Hematopoietic multipotent progenitor cell treated with erythropoietin and hydrocortisone succinate and interleukin-3 and kit ligand, for 4 days (in vitro differentiated cells): ENCODE measurements at regions not wholly inside any gene's neighbourhood (a gene's known extent, or its start where the extent isn't known, plus 50 kb on each side); places are given as distances from the start of the nearest gene placed in this dataset.
"Not testable (repeated sequence)": the region's sequence is repeated elsewhere in the genome, so short reads cannot be mapped to it uniquely, and the experiment has no call there.

Experiments used
- DNase-seq: peaks from one replicate; pipeline ENCODE4 v3.0.0-alpha.2; 2015

DNA sequence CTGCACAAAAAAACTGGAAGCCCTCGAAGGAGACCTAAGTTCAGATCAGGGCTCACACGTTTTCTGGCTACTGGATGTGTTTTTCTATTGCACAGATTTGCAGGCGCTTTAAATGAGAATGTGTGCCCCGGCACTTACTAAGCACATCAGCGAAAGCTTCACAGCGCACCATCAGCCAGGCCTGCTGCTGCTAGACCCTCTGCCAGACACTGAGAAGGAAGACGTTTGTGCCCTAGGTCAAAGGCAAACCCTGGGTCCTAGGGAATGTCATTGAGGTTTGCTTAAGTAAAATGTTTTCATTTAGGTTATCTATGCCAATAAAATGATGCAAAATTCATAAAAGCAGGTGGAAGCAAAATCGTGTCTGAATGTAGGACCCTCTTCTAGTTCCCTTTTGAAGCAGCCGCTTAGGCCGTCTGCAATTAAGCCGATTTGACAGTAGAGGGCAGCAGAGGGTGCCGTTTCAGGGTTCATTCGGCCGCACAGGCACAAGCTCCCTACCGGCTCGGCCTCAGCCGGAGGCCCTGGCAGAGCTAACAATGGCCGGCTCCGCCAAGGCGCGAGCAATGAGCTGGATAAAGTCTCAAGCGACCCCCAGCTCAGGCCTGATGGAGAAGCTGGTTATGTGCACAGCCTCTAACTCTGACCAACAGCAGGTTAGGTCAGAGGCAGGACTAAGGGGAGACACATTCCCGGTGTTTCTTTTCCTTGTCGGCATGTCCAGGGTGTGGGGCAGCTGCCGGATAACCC lies 107.2 kb upstream of the FOXA2 start:
- peak; percentile 89 for DNase-seq

DNA sequence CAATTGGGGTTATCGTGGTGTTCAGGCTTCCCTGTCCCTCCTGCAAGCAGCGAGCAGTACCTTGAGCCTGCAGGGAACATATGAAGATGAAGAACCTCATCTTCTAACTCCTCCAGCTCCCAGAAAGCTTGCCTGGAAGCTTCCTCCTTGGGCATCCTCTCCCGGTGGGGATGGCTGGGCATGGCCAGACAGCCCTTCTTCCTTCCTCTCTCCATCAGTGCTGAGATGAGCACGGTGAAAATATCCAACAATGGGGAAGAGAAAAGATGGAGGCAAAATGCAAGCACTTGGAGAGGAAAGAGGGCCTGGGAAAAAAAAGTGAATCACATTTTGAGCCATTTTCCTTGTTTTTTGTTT lies 107.7 kb upstream of the FOXA2 start:
- no peak for DNase-seq

DNA sequence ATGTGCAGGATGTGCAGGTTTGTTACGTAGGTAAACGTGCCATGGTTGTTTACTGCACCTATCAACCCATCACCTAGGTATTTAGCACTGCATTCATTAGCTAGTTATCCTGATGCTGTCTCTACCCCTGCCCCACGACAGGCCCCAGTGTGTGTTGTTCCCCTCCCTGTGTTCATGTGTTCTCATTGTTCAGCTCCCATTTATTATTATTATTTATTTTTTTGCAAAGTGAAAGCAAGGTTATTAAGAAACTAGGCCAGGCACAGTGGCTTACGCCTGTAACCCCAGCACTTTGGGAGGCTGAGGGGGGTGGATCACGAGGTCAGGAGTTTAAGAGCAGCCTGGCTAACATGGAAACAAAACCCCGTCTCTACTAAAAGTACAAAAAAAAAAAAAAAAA lies 108.2 kb upstream of the FOXA2 start:
- not testable (repeated sequence) for DNase-seq

DNA sequence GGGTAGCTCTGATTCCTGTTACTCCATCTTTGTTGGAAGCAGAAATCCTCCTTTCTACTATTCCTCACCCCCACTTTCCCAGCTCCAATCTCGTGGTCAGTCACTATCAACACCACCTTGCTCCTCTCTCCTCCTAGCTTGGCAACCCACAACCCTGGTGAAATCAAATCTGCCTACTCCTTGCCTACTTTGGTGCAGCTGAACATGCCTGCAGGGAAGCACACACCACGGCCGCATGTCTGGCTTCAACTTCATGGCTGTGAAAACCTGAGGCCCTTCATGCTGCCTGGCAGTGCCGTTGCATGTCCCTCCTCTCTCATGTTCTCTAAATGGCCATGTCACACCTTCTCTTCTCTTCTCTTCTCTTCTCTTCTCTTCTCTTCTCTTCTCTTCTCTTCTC lies 112.4 kb upstream of the FOXA2 start:
- DNase-seq = no peak

DNA sequence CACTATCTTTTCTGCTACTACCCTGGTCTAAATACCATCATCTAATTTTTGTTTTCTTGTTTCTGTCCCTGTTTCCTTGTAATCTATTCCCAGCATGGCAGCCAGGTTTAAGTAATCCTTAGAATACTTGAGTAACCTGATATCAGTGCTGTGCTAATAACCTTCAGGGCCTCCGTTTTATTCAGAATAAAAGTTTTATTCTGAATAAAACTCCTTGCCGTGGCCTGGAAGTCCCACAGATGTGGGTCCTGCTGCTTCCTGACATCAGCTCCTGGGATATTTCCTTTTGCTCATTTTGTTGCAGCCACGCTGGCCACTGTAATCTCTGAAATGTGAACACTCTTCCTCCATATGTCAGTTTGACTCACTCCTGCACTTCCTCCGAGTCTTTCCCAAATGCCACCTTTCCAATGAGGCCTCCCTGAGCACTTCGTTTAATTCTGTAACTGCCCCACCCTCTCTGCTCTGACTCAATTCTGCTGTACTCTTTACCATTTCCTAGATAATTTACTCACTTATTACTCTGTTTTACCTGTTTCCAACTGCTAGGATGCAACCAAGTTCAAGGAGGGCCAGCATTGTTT lies 114.0 kb upstream of the FOXA2 start:
- DNase-seq = no peak

DNA sequence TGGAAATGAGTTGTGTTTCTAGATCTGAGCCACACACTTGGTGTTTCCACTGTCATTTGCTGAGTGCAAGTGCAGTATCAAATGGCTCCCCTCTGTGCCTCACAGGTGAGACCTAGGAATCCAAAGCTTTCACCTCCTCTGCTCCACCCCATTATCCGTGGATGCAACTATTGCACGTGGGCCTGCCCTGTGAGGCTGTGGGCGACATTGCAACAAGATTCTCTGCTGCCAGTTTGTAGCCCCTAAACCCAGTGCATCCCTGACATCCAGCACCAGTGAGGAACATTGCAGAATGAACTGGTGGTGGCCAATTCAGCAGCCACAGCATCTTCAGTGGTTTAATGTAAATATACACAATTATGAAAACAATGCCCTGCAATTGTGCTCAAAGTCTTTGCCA lies 115.0 kb upstream of the FOXA2 start:
- no peak for DNase-seq

DNA sequence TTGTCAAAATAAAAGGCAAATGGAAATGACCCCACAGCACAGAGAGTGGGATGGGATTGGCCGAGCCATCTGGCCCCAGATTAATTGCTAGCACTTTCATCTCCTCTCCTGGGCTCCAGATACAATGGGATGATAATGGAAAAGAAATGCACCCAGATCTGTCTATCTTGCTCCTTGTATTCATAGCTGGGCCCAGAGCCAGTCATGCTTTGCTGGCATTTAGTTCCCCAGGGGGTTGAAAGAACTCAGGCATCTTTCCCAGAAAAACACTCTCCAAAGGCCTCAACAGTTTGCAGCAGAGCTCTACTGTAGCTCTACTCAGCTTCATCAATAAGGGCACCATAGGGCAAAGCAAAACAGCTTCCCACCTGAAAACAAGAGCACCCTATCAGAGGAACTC lies 116.0 kb upstream of the FOXA2 start:
- DNase-seq = no peak

DNA sequence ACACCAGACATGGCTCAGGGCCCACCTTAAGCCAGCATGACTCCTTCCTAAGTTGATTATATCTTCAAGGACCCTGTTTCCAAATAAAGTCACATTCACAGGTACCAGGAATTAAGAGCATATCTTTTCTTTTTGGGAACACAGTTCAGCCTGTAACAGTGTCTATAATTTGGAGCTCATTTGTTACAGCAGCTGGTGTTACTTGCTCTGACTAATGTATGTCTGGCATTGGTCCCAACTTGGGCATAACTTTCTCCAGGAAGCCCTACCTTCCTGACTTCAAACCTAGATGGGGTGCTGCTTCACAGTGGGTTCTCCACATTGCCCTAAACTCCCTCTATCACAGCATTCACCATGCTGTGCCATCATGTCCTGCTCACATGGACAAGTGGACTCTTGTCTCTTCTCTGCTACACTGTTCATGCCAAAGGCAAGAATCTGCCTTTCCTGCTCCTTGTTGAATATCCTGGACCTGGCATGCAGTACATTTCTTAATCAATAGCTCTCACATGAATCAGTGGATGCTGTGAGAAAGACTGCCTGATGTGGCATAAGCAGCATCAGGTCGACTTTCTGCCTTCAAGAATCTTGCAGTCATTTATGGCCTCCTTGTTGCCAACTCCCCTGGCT lies 117.4 kb upstream of the FOXA2 start:
- no peak for DNase-seq

DNA sequence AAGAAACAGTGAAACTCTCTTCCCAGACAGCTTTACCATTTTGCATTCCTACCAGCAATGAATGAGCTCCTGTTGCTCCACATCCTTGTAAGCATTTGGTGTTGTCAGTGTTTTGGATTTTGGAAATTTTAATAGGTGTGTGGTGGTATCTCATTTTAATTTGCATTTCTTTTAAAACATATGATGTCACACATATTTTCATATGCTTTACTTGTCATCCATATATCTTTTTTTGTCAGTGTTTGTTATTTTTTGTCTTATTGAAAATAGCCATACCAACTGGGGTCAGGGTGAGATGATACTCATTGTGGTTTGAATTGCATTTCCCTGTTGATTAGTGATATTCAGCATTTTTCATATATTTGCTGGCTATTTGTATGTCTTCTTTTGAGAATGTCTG lies 119.5 kb upstream of the FOXA2 start:
- DNase-seq = no peak

DNA sequence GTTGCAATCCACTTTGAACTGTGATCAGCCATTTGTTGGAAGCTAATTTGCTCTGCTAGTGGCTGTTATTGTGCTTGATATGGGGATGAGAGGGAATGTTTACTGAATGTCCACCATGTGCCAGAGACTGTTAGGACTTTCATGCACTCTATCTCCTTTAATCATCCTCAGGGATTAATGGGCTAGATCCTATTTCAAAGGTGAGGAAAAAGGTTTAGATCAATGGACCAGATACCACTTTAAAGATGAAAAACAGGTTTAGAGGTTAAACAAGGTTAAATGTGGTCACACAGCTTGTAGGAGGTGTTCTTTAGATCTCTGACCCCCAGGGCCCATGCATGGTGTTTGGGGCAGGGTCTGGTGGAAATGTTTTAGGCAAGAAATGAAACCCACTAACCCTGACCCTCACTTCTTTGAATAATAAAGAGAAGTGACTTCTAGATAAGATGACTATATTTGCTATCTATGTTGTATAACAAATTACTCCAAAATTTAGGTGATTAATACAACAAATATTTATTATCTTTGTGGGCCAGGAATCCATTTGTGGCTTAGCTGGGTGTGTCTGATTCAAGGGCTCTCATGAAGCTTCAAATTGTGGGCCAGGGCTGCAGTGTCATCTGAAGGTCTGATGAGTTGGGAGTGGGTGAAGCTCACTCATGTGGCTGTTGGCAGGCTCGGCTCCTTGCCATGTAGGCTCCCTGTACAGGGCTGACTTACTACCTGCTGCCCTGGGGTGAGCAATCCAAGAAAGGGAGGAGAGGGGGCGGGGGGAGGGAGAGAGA lies 127.8 kb upstream of the FOXA2 start:
- DNase-seq = no peak

DNA sequence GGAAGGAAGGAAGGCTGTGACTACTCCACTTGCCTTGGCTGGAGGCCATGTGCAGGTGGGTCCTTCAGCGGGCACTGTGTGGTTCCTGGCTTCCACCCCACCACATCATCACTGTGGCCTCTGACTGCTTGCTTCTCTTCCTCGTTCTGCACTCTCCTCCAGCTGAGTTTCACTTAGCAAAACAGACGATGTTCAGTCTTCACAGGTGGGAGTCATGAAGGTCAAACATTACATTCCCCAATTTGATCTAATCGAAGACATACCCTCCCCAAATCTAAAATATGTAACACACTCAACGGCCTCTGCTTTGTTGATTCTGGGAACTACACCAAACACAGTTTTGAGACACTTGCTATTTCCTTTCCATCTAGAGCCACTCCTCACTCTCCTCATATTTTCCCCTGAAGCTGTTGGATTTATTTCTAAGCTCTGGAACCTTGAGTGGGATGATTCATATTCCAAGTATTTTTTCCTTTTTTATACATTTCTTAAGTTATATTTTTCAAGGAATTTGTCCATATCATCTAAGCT lies 132.5 kb upstream of the FOXA2 start:
- DNase-seq = peak; percentile 72

DNA sequence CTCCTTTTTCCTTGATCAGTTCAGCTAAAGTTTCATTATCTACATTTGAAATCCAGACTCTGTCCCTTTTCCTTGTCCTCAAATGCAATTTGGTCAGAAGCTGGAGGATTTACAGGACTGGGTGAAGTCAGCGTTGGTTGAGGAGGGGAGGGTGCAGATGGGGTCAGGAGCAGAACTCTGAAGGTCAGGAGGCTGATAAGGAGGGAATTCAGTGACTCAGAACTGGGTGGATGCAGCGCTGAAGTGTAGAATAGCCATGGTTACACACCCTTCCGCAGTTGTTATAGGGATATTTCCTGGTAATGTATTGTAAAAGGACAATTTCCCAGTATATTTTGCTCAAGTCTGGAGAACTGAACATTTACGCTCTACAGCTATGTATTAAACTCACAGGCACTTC lies 133.1 kb upstream of the FOXA2 start:
- DNase-seq = no peak

DNA sequence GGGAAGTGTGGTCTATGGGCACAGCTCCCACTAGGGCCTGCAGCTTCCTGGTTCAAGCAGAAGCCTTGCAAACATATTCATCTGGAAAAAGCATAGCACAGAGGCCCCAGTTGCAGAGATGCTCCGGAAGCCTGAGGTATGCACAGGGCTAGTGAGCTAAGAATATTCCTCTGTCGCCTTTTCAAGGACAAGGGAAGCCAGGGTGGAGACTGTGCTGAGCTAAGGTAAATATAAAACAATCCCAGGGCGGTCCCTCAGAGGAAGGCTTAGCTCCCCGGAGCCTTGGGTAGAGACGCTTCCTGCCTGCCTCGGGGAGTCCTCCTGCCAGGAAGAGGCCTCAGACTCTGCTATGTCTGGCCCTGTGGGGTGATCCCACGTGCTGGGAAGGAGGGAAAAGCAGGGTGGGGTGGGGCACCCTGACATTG lies 134.8 kb upstream of the FOXA2 start:
- DNase-seq = no peak

DNA sequence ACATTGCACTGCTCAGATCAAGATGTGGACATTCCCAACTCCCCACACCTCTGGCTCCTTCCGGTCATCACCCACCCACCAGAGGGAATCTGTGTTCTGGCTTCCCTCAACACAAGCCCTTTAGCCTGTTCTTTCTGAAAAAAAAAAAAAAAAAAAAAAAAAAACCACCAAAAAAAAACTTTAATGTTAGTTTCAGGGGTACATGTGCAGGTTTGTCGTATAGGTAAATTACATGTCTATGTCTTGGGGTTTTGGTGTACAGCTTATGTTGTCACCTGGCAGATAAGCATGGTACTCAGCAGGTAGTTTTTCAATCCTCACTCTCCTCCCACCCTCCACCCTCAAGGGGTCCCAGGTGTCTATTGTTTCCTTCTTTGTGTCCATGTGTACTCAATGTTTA lies 135.8 kb upstream of the FOXA2 start:
- no peak for DNase-seq

DNA sequence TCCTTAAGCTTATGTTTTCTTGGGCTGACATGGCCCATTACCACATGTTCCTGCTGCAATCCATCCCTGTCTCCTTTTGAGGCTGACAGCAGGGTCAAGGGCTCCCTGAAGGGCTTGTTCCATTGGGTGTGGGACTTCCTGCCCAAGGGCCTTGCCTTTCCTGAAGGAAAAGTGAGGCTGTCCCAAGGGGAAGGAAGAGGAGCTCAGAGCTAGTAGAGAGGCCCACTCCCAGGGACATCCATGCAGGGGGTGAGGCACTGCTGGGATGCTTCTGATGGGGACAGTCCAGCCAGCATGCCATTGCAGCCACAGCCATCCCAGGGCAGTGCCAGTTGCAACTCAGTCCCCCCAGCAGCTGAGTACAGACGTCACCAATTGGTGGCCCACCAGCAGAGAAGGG lies 138.4 kb upstream of the FOXA2 start:
- no peak for DNase-seq

DNA sequence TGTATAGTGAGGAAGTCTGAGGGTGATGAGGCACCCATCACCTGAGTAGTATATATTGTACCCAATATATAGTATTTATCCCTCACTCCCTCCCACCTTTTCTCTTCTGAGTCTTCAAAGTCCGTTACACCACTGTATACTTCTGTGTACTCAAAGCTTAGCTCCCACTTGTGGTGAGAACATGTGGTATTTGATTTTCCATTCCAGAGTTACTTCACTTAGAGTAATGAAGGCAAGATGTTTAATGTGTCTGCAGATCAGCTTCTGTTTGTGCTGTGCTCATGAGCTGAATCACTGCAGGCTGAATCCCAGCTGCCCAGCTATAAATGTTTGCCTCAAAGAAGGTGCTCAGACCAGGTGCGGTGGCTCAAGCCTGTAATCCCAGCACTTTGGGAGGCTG lies 139.3 kb upstream of the FOXA2 start:
- no peak for DNase-seq

DNA sequence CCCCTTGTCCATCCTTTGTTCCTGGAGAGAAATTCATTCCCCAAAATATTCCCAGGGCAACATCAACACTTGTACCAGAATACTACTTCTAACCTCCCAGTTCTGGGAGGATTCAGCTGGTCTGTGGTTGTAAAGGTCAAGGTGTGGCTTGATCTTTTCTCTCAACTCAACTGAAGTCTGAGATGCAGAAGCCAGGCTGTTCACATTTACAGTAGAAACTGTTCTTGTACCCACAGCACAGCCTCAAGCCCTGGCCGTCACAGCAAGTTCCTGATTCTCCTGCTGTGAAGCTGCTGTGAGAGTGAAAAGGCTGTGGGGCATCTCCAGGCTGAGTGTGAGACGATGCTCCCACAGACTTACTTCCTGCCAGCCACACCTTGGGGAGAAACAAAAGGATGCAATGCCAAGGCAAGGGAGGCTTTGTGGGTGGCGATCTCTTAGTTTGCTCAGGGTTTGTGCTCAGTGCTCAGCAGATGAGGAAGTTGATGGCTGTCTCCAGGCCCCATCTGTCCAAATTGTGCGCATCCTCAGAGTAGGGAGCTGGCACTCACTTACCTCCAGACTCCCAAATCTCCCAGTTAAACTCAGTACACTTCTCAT lies 143.9 kb upstream of the FOXA2 start:
- DNase-seq = no peak

DNA sequence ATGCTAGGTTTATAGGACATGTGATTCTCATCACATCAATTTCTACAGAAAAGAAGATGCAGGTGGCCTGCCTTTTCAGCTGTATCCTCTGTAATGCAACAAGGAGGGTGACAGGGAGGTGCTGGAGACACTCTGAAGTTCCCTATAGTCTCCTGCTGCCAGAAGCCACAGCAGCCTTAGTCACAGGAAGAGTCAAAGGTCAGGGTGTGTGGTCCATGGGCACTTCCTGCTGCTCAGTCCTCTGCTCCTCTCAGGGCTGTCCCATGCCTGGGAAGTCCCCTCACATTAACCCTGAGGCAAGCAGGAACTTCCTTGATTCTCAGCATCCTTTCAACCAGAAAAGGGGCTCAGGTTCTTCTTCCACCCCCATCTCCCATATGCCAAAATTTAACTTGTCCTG lies 144.8 kb upstream of the FOXA2 start:
- DNase-seq = no peak

DNA sequence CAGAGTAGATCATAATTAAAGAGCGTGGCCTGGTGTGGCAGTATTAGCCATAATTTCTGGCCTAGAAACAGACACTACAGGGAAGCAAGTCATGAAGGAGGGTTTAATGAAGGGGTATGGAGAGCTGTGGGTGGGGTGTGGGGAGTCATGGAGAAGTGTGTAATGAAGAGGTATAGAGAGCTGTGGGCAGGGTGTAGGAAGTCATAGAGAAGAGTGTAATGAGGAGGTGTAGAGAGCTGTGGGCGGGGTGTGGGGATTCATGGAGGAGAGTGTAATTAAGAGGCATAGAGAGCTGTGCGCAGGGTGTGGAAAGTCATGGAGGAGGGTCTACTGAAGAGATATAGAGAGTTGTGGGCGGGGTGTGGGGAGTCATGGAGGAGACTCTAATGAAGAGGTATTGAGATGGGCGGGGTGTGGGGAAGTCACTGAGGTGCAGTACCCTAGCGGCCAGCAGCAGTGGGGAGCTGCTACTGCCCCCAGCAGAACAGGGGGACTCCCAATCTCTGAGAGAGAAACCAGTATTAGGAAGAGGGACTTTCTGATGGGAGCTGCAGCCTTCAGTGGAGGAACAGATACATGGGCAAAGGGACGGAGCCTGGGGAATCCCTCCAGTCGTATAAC lies 145.4 kb upstream of the FOXA2 start:
- no peak for DNase-seq

DNA sequence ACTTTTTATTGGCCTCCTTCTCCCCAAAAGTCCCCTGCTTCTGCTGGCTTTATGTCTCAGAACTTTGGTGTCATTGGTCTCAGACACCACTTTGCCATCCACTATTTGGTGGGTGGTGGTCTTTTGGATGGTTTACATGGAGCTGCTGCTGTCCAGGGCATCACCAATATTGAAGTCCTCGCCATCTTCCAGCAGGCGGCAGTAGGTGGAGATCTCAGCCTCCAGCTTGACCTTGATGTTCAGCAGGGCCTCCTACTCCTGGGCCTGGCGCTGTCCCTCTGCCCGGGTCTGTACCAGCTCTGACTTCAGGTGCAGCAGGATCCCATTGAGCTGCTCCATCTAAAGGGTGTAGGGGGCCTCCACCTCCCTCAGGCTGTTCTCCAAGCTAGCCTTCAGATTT lies 148.4 kb upstream of the FOXA2 start:
- no peak for DNase-seq

DNA sequence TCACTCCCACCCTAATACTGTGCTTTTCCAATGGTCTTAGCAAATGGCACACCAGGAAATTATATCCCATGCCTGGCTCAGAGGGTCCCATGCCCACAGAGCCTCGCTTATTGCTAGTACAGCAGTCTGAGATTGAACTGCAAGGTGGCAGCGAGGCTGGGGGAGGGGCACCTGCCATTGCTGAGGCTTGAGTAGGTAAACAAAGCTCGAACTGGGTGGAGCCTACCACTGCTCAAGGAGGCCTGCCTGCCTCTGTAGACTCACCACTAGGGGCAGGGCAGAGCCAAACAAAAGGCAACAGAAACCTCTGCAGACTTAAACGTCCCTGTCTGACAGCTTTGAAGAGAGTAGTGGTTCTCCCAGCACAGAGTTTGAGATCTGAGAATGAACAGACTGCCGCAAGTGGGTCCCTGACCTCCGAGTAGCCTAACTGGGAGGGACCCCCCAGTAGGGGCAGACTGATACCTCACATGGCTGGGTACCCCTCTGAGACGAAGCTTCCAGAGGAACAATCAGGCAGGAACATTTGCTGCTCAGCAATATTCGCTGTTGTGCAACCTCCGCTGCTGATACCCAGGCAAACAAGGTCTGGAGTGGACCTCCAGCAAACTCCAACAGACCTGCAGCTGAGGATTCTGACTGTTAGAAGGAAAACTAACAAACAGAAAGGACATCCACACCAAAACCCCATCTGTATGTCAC lies 150.7 kb upstream of the FOXA2 start:
- peak; percentile 40 for DNase-seq

DNA sequence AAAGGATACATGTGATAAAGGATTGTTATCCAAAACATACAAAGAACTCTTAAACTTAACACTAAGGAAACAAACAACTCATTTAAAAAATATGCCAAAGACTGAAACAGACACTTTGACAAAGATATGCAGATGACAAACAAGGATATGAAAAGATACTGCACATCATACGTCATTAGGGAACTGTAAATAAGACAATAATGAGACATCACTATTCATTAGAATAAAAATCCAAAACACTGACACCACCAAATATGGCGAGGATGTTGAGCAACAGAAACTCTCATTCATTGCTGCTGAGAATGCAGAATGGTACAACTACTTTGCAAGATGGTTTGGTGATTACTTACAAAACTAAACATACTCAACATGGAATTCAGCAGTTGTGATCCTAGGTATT lies 156.5 kb upstream of the FOXA2 start:
- DNase-seq = no peak
